ENCODE measurements at regions not wholly inside any gene's neighbourhood (a gene's known extent, or its start where the extent isn't known, plus 50 kb on each side); places are given as distances from the start of the nearest gene placed in this dataset.
"Not testable (repeated sequence)": the region's sequence is repeated elsewhere in the genome, so short reads cannot be mapped to it uniquely, and the experiment has no call there.

GRCh38 chr6:132072271-132072670 lies 121.1 kb upstream of the CCN2 start:
- intact Hi-C loops (cut with DNase I) = no loop called here

DNA sequence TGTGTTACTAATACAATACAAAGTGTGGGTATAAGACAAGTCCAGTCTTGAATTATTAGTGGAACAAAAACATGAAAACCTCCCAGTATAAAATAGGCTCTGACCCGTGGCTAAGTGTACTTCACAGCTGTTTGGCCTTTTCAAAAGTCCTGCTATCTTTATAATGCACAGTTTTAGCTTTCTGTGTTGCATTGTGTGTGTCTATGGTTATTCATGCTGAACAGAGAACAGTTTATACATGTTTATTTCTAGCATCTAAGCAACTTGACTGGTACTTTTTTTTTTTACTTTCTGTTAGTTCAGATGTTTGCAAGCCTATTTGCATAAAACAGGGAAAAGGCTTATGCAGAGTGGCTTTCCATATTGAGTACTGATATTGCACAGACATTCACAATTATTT lies 119.2 kb upstream of the CCN2 start:
- no peak for DNase-seq (ENCODE audit: low spot score)
- intact Hi-C loops (cut with DNase I) = no loop called here

More at GRCh38 chr6:132072271-132072670, 121.1 kb upstream of the CCN2 start:
- no peak for DNase-seq (ENCODE audit: low spot score)

DNA sequence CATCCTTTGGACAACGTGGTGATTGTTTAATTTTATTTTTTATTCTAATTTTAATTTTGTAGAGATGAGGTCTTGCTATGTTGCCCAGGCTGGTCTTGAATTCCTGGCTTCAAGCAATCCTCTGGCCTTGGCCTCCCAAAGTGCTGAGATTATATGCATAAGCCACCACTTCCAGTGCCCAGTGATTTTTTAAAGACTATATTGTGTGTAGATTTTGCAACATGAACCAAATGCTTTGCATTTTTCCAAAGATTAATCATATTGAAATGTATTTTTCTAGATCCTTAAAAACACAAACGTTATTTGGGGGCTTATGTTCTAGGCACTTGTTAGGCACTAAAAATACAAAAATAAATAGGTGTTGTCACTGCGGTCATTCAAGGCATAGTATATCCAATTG lies 117.6 kb upstream of the CCN2 start:
- intact Hi-C loops (cut with DNase I) = no loop called here
- no peak for DNase-seq (ENCODE audit: low spot score)

DNA sequence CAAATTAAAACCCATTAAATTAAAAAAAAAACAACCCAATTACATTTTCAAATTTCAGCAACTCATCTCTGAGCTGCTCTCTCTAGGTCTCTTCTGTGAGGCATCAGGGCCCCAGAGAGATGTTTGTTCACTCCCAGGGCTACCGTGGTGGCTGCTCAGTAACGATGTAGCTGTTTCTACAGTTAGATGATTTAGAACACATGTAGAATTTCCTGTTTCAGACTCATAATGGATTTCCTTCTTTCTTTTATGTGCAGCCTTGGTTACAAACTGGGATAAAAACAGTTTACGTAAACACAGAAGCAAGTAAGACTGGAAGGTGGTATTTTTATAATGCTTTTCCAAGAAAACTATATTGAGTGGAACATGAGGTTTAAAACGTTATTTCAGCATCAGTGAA lies 116.1 kb upstream of the CCN2 start:
- DNase-seq (ENCODE audit: low spot score) = no peak
- intact Hi-C loops (cut with DNase I) = no loop called here

- no peak for DNase-seq (ENCODE audit: low spot score)
- intact Hi-C loops (cut with DNase I) = no loop called here
These were observed 114.4 kb upstream of the CCN2 start for GRCh38 chr6:132065556-132065955.

- intact Hi-C loops (cut with DNase I) = no loop called here
These were observed 112.6 kb upstream of the CCN2 start for GRCh38 chr6:132063738-132064137.

GRCh38 chr6:132063204-132063603 lies 112.0 kb upstream of the CCN2 start:
- intact Hi-C loops (cut with DNase I) = no loop called here

More at GRCh38 chr6:132063738-132064137, 112.6 kb upstream of the CCN2 start:
- DNase-seq (ENCODE audit: low spot score) = no peak

GRCh38 chr6:132062626-132063025 lies 111.5 kb upstream of the CCN2 start:
- intact Hi-C loops (cut with DNase I) = no loop called here
- no peak for DNase-seq (ENCODE audit: low spot score)

More at GRCh38 chr6:132063204-132063603, 112.0 kb upstream of the CCN2 start:
- DNase-seq (ENCODE audit: low spot score) = no peak

DNA sequence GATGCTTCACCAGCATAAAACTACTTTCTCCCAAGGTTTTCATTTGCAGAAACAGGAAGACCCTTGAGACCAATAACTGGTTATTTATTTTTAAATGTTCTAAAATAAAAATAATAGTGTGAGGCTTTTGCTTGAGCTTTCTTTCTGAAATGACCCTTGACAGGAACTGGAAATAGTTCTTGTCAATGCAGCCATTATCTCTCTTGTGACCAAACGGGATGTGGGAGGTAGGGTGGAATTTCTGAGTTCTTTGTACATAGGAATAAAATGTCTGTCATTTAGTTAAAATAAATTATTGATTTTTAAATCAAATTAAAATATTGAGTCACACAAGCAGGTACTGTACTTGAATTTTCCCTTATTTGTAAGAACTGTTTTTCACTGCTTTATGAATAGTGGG lies 110.2 kb upstream of the CCN2 start:
- intact Hi-C loops (cut with DNase I) = no loop called here

DNA sequence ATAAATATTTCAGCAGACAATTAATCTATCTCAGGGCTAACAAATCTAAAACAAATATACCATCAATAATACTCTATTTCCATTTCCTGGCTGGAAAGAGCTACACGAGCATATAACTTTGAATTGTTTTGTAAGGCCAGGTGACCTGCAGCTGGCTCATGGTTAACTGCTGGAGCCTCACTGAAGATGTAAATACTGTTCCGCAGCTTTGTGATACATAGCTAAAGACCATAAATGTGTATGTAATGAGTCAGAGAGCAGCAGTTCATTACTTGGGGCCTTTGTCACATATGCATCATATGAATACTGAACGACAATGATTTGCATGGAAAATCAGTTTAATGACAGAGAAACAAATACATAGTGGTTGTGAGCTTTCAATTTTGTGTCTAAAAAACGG lies 109.4 kb upstream of the CCN2 start:
- intact Hi-C loops (cut with DNase I) = no loop called here
- DNase-seq (ENCODE audit: low spot score) = no peak

More for the DNA sequence above, 110.2 kb upstream of the CCN2 start:
- no peak for DNase-seq (ENCODE audit: low spot score)

GRCh38 chr6:132058975-132059374 lies 107.8 kb upstream of the CCN2 start:
- intact Hi-C loops (cut with DNase I) = no loop called here
- DNase-seq (ENCODE audit: low spot score) = no peak

DNA sequence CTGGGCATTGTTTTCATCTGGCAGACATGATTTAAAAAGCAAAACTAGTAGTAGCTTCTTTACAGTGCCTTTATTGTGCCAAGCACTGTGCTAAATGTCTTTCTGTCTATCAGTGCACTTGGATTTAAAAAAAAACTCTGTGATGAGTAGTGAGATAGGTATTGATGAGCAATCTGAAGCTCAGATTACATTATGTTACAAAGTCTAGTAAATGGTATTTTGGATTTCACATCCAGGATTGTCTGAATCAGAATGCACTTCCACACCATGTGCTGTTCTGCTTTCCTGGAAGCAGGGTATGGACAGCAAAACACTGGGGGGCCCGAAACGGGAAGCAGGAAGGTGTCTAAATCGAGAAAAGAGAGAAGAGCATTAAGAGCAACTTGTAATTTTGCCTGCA lies 103.4 kb upstream of the CCN2 start:
- DNase-seq (ENCODE audit: low spot score) = no peak
- intact Hi-C loops (cut with DNase I) = no loop called here

GRCh38 chr6:132053511-132053910 lies 102.3 kb upstream of the CCN2 start:
- intact Hi-C loops (cut with DNase I) = no loop called here
- no peak for DNase-seq (ENCODE audit: low spot score)

DNA sequence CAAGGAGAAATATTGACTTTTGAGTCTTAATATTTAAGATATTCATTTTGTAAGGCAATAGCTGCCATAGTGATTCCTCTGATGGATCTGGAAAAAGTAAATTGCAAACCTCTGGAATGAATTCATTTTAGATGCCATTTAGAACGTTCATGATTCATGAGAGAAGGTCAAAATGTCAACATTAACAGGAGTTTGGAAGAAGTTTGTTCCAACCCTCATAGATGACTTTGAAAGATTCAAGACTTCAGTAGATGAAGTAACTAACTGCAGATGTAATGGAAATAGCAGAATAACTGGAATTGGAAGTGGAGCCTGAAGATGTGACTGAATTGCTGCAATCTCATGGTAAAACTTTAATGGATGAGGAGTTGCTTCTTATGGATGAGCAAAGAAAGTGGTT lies 100.9 kb upstream of the CCN2 start:
- intact Hi-C loops (cut with DNase I) = no loop called here
- DNase-seq (ENCODE audit: low spot score) = no peak

DNA sequence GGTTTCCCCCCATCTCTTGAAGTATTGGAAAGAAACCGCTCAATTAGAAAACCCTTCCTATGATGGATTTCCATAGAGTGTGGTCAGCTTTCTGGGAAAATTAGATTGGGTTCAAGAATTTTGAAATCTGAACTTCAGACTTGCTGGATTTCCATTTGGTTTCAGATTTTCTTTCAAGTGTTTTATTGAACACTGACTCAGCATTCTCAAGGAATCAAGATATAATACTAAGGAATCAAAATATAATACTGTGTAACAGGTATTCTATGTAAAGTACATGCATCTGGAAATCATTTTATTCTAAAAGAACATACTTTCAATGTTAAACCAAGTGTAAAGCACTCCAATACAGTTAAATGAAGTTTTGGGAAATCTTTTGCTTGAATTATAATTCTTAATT lies 94.7 kb upstream of the CCN2 start:
- intact Hi-C loops (cut with DNase I) = no loop called here
- DNase-seq (ENCODE audit: low spot score) = no peak

- intact Hi-C loops (cut with DNase I) = no loop called here
- DNase-seq (ENCODE audit: low spot score) = no peak
These were observed 92.0 kb upstream of the CCN2 start for GRCh38 chr6:132043148-132043547.

DNA sequence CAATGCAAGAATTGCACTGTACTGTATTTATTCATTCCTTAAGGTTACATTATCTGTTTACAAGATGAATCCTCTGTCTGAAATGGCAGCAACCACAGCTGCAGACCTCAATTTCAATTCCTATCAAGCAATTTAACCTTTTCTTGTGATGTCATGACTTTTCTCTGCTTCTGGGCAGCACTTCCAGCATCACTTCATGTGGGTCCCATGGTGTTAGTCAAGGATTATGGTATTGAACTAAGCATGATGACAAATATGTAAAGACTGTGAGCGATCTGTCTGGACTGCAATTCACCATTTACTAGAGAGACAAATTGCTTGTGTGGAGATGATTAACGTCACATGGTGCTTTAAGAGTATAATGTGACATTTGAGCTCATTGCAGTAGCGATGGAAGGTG lies 90.5 kb upstream of the CCN2 start:
- no peak for DNase-seq (ENCODE audit: low spot score)
- intact Hi-C loops (cut with DNase I) = no loop called here

DNA sequence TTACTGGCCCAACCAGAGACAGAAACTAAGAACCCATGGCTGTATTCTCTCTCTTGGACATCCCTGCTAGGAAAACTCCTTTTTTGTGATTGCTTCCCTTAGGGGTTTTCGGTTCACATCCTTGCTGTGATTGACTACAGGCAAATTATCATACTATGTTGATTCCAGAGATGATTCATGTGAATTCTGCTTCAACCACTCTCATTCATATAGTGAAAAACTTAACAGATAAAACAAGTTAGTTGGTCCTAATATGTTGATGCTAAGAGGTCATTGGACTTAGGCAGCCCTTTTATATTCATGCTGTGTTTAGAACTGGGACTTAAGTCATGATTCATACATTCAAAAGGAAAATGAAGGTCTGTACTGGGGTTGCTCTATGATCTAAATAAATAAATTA lies 76.9 kb upstream of the CCN2 start:
- DNase-seq (ENCODE audit: low spot score) = no peak
- intact Hi-C loops (cut with DNase I) = no loop called here

- DNase-seq (ENCODE audit: low spot score) = no peak
- intact Hi-C loops (cut with DNase I) = no loop called here
These were observed 74.3 kb upstream of the CCN2 start for GRCh38 chr6:132025468-132025867.

DNA sequence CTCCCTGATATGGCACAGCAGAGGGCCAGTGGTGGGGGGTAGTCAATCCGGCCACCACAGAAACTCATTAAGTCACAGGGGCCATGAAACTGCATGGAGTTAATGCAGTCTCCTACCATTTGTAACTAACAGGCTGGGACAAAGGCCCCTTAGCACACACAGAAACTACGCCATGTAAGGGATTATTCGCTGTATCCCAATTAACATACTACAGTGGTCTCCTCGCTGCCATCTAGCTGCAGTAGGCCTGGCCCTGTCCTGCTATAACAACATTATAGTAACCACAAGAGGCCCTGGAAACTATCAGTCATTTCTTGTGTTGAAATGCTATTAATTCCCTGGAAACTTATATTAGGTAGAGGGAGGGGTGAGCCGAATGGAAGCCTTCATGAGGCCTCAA lies 72.3 kb upstream of the CCN2 start:
- no peak for DNase-seq (ENCODE audit: low spot score)
- intact Hi-C loops (cut with DNase I) = no loop called here

GRCh38 chr6:132021552-132022375 lies 70.6 kb upstream of the CCN2 start:
- intact Hi-C loops (cut with DNase I) = no loop called here
- no peak for DNase-seq (ENCODE audit: low spot score)

- intact Hi-C loops (cut with DNase I); DNase-seq (ENCODE audit: low spot score): not testable (repeated sequence)
These were observed 69.7 kb upstream of the CCN2 start for GRCh38 chr6:132020918-132021317.
